GM10248 (cell line): ENCODE measurements at regions not wholly inside any gene's neighbourhood (a gene's known extent, or its start where the extent isn't known, plus 50 kb on each side); places are given as distances from the start of the nearest gene placed in this dataset.

Experiments used
- CTCF ChIA-PET: fragments of 300-600 bp; sonication (Branson Sonifier 250); formaldehyde crosslinking; extraction: SDS; loops from one replicate; lab custom pipeline; 2021; ENCODE audit warnings: antibody characterized with exemption; lab: Yijun Ruan, JAX
- POLR2A ChIA-PET: fragments of 350-650 bp; sonication (Branson Sonifier 250); formaldehyde crosslinking; extraction: SDS; loops from one replicate; lab custom pipeline; 2020; ENCODE audit warnings: antibody characterized with exemption; lab: Yijun Ruan, JAX
- DNase-seq: peaks from one replicate; pipeline ENCODE4 v3.0.0; 2012; ENCODE audit errors: extremely low spot score
- CTCF ChIP-seq: IDR thresholded peaks from 2 replicates; pipeline ENCODE4 v1.5.1; 2012; ENCODE audit warnings: mild to moderate bottlenecking, low read depth; ENCODE audit errors: extremely low read depth, missing control alignments, control extremely low read depth

- CTCF ChIA-PET, result interaction anchor here (0.7 kb wide), 1 partner anchor 35 kb away, joined by 3 read pairs; no protein-coding TSS in a partner anchor
- no peak for TF ChIP-seq CTCF
- DNase-seq, result no peak
- POLR2A ChIA-PET, result no interaction called here
Observed at GRCh38 chr11:107203656-107204055, 185.4 kb upstream of the GUCY1A2 start.

GRCh38 chr11:107202241-107202640 is 184.0 kb upstream of the GUCY1A2 start:
- ChIA-PET CTCF (no interaction called here), POLR2A (no interaction called here)
- DNase-seq, result no peak
- no peak for TF ChIP-seq CTCF

GRCh38 chr11:107198490-107199007 is 180.3 kb upstream of the GUCY1A2 start:
- no peak for DNase-seq
- CTCF ChIA-PET, result no interaction called here

GRCh38 chr11:107197932-107198331 is 179.7 kb upstream of the GUCY1A2 start:
- ChIA-PET POLR2A (no interaction called here), CTCF (no interaction called here)
- TF ChIP-seq CTCF, result no peak
- no peak for DNase-seq

More at GRCh38 chr11:107198490-107199007, 180.3 kb upstream of the GUCY1A2 start:
- POLR2A ChIA-PET, result no interaction called here
- TF ChIP-seq CTCF, result no peak

GRCh38 chr11:107196732-107197131 is 178.5 kb upstream of the GUCY1A2 start:
- TF ChIP-seq CTCF, result no peak
- DNase-seq, result no peak
- ChIA-PET POLR2A (no interaction called here), CTCF (interaction anchor here (1.3 to 1.5 kb wide), 2 partner anchors 18 to 40 kb away, joined by 3 read pairs; no protein-coding TSS in a partner anchor)

- POLR2A ChIA-PET, result no interaction called here
Observed at GRCh38 chr11:107184986-107185385, 166.7 kb upstream of the GUCY1A2 start.

More at GRCh38 chr11:107184986-107185385, 166.7 kb upstream of the GUCY1A2 start:
- CTCF ChIA-PET, result interaction anchor here (2.0 kb wide), 1 partner anchor 10 kb away, joined by 8 read pairs; no protein-coding TSS in a partner anchor
- TF ChIP-seq CTCF, result no peak
- no peak for DNase-seq
